ENCODE measurements at regions not wholly inside any gene's neighbourhood (a gene's known extent, or its start where the extent isn't known, plus 50 kb on each side); places are given as distances from the start of the nearest gene placed in this dataset.
A peak's percentile ranks its signal among the peaks of the same experiment; 100 is the strongest.

DNA sequence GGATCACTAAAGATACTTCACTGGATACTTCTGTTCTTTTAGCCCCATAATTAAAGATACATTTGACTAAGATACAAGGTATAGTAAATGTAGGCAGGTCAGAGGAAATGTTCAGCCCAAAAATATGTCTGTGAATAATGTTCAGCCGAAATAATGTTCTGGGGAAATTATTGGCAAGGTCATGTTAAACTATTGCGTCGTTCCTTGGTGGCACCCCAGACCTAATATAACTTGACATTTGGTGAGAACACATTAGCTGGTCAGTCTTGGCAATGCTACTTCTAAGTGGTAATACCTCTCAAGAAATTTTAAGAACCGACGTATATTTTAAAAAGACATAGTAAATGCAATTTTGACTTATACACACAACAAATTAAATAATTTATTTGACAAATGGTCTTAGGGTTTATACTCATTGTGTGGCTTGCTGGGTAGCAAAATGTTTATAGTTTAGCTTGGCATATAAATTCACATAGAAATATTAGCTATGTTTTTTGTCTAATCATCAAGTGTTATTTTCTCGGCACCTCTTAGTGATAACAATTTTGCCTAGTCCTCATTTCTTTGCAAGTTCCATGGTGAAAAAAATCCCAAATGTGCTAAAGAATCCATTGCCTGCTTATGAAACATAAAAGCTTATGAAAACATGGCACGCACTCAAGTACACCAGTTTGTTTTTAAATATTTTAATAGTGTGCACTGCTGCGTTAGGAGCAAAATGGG lies 270.3 kb upstream of the NEBL start:
- Histone ChIP-seq H3K36me3 (ENCODE audit: control insufficient read depth, insufficient read depth, low read length) (peaks cover 45% of the 10 kb centered on the region), H3K4me3 (ENCODE audit: low read length) (no peak overlapping the region), H3K9me3 (ENCODE audit: control insufficient read depth, low read length) (peaks cover 13% of the 10 kb centered on the region), H3K4me1 (ENCODE audit: control insufficient read depth, insufficient read depth, low read length) (no peaks in the 10 kb centered on the region), H3K27me3 (ENCODE audit: control insufficient read depth, insufficient read depth, low read length, poor library complexity, severe bottlenecking) (no peaks in the 10 kb centered on the region), H3K9ac (ENCODE audit: extremely low read depth, low read length, poor library complexity, severe bottlenecking) (no peak overlapping the region), H3K27ac (ENCODE audit: low read depth, low read length) (no peak overlapping the region)
- no peak overlapping the region for H3K27ac Mint-ChIP-seq
- no peak overlapping the region for H3K4me3 Mint-ChIP-seq
- peaks cover 8% of the 10 kb centered on the region for H3K4me1 Mint-ChIP-seq
- 96 to 98% methylated on average over 5 to 8 of the region's 8 CpGs for WGBS, 2 experiments (ENCODE audit: insufficient coverage in 1 of 2, insufficient read length in 1 of 2)
- peaks cover 2% of the 10 kb centered on the region for H3K27me3 Mint-ChIP-seq (ENCODE audit: insufficient read depth)
- H3K36me3 Mint-ChIP-seq (ENCODE audit: low read depth): peaks cover 50% of the 10 kb centered on the region
- TF ChIP-seq, protein P1, sequence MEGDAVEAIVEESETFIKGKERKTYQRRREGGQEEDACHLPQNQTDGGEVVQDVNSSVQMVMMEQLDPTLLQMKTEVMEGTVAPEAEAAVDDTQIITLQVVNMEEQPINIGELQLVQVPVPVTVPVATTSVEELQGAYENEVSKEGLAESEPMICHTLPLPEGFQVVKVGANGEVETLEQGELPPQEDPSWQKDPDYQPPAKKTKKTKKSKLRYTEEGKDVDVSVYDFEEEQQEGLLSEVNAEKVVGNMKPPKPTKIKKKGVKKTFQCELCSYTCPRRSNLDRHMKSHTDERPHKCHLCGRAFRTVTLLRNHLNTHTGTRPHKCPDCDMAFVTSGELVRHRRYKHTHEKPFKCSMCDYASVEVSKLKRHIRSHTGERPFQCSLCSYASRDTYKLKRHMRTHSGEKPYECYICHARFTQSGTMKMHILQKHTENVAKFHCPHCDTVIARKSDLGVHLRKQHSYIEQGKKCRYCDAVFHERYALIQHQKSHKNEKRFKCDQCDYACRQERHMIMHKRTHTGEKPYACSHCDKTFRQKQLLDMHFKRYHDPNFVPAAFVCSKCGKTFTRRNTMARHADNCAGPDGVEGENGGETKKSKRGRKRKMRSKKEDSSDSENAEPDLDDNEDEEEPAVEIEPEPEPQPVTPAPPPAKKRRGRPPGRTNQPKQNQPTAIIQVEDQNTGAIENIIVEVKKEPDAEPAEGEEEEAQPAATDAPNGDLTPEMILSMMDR (conservative IDR thresholded peaks at IDR 0.05): no peak
- H3K9me3 Mint-ChIP-seq: peaks cover 3% of the 10 kb centered on the region
- no peak for DNase-seq

DNA sequence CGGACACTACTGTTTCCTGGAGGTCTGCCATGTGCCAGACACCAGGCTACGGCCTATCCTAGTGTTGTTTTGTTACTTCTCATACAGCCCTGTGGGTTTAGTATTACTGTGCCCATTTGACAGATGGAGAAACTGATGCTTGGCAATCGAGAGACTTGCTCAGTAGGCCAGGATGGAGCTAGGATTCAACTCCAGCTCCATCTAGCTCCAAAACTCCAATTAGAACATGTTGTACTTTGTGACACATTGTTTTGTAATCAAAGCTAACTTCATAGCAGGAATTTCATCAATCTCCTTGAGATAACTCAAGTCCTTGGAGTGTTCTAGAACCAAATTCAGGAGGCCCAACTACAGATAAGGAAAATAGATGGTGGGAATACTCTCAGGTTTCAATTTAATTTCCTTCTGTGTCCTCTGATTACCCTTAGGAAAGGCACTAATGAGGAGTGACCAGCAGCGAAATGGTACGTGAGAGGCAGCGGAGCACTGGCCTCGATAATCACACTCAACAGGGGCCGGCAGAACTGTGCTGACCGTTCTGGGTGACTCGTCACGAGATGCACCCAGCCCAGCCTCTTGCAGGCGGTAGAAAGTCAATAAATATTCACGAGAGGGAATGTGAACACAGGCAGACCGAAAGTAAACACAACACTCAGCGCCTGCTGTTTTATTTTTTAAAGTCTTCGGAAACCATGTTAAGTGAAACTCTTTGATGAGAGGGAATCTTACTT lies 269.6 kb upstream of the NEBL start:
- TF ChIP-seq, protein P1 (conservative IDR thresholded peaks at IDR 0.05): no peak
- WGBS, 2 experiments (ENCODE audit: insufficient coverage in 1 of 2, insufficient read length in 1 of 2): 92 to 95% methylated on average over 14 to 16 of the region's 16 CpGs
- H3K9me3 ChIP-seq (ENCODE audit: control insufficient read depth, low read length): peaks cover 20% of the 10 kb centered on the region
- Mint-ChIP-seq H3K4me3 (no peak overlapping the region), H3K27ac (peak overlapping the region; percentile 70), H3K4me1 (peaks cover 6% of the 10 kb centered on the region), H3K9me3 (peaks cover 10% of the 10 kb centered on the region), H3K36me3 (ENCODE audit: low read depth) (peaks cover 52% of the 10 kb centered on the region), H3K27me3 (ENCODE audit: insufficient read depth) (peaks cover 2% of the 10 kb centered on the region)
- H3K9ac ChIP-seq (ENCODE audit: extremely low read depth, low read length, poor library complexity, severe bottlenecking): no peak overlapping the region
- peaks cover 51% of the 10 kb centered on the region for H3K36me3 ChIP-seq (ENCODE audit: control insufficient read depth, insufficient read depth, low read length)
- H3K4me1 ChIP-seq (ENCODE audit: control insufficient read depth, insufficient read depth, low read length): no peaks in the 10 kb centered on the region
- no peak overlapping the region for H3K27ac ChIP-seq (ENCODE audit: low read depth, low read length)
- no peak for DNase-seq
- H3K27me3 ChIP-seq (ENCODE audit: control insufficient read depth, insufficient read depth, low read length, poor library complexity, severe bottlenecking): no peaks in the 10 kb centered on the region
- no peak overlapping the region for H3K4me3 ChIP-seq (ENCODE audit: low read length)

DNA sequence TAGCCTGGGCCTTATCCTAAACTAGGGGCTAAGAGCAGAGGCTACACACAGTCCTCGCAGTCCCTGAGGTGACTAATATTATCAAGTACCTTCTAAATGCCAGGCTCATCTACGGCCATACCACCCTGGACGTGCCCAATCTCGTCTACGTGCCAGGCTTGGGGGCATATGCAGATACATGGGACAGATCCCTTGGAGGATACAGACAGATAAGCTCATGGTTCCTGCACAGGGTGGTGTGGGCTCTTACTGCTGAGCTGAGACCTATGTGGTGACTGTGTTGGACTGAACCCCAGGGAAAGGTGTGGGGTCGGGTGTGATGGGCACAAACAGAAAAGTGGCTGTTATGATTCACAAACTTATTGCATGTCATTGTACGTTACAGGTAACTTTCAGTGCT lies 268.4 kb upstream of the NEBL start:
- no peak overlapping the region for H3K9ac ChIP-seq (ENCODE audit: extremely low read depth, low read length, poor library complexity, severe bottlenecking)
- no peak overlapping the region for H3K4me3 ChIP-seq (ENCODE audit: low read length)
- no peak overlapping the region for H3K27ac ChIP-seq (ENCODE audit: low read depth, low read length)
- Mint-ChIP-seq H3K27me3 (ENCODE audit: insufficient read depth) (no peaks in the 10 kb centered on the region), H3K4me1 (peaks cover 6% of the 10 kb centered on the region), H3K36me3 (ENCODE audit: low read depth) (peaks cover 53% of the 10 kb centered on the region), H3K4me3 (no peak overlapping the region), H3K9me3 (peaks cover 10% of the 10 kb centered on the region), H3K27ac (no peak overlapping the region)
- 92 to 94% methylated on average over 6 to 7 of the region's 7 CpGs for WGBS, 2 experiments (ENCODE audit: insufficient coverage in 1 of 2, insufficient read length in 1 of 2)
- TF ChIP-seq, protein P1 (conservative IDR thresholded peaks at IDR 0.05): no peak
- H3K4me1 ChIP-seq (ENCODE audit: control insufficient read depth, insufficient read depth, low read length): no peaks in the 10 kb centered on the region
- no peaks in the 10 kb centered on the region for H3K27me3 ChIP-seq (ENCODE audit: control insufficient read depth, insufficient read depth, low read length, poor library complexity, severe bottlenecking)
- DNase-seq: no peak
- peaks cover 40% of the 10 kb centered on the region for H3K36me3 ChIP-seq (ENCODE audit: control insufficient read depth, insufficient read depth, low read length)
- H3K9me3 ChIP-seq (ENCODE audit: control insufficient read depth, low read length): peaks cover 22% of the 10 kb centered on the region

All from endodermal cell (in vitro differentiated cells).